GM23338 (cell line): ENCODE measurements at regions not wholly inside any gene's neighbourhood (a gene's known extent, or its start where the extent isn't known, plus 50 kb on each side); places are given as distances from the start of the nearest gene placed in this dataset.

Experiments
- ATAC-seq: fragments of 200-7000 bp; cut with Tn5 transposase; 3 replicates; pipeline ENCODE4 v1.9.1; 2020
- DNase-seq: peaks from one replicate; pipeline ENCODE4 v3.0.0-alpha.2; 2015; ENCODE audit warnings: low spot score
- H2AFZ ChIP-seq: fragments of 200-600 bp; sonication (generic); 2 replicates; pipeline ENCODE4 v1.8.0; 2016; ENCODE audit warnings: antibody characterized with exemption, mild to moderate bottlenecking, moderate library complexity
- H3F3A ChIP-seq: fragments of 200-600 bp; sonication (generic); replicated peaks from 2 replicates; pipeline ENCODE4 v1.8.0; 2017; ENCODE audit warnings: antibody characterized with exemption, mixed run types, low read depth
- H3K27ac ChIP-seq: fragments of 200-600 bp; sonication (generic); 2 replicates; pipeline ENCODE4 v1.6.1; 2016; ENCODE audit warnings: low read depth
- H3K27me3 ChIP-seq: fragments of 200-600 bp; sonication (generic); 2 replicates; pipeline ENCODE4 v1.8.0; 2016; ENCODE audit warnings: mild to moderate bottlenecking, mixed run types, moderate library complexity; ENCODE audit not compliant: insufficient read depth
- H3K36me3 ChIP-seq: fragments of 200-600 bp; sonication (generic); 2 replicates; pipeline ENCODE4 v1.8.0; 2016; ENCODE audit warnings: mild to moderate bottlenecking; ENCODE audit not compliant: insufficient read depth
- H3K4me1 ChIP-seq: fragments of 200-600 bp; sonication (generic); 2 replicates; pipeline ENCODE4 v1.8.0; 2016; ENCODE audit warnings: mild to moderate bottlenecking, moderate library complexity; ENCODE audit not compliant: insufficient read depth
- H3K4me2 ChIP-seq: fragments of 200-600 bp; sonication (generic); 2 replicates; pipeline ENCODE4 v1.7.1; 2017; ENCODE audit warnings: mixed run types
- H3K4me3 ChIP-seq: fragments of 200-600 bp; sonication (generic); 2 replicates; pipeline ENCODE4 v1.6.1; 2016; ENCODE audit warnings: mixed run types
- H3K79me2 ChIP-seq: fragments of 200-600 bp; sonication (generic); replicated peaks from 2 replicates; pipeline ENCODE4 v1.8.0; 2017; ENCODE audit warnings: mild to moderate bottlenecking; ENCODE audit not compliant: insufficient read depth
- H3K9me2 ChIP-seq: fragments of 200-600 bp; sonication (generic); 2 replicates; pipeline ENCODE4 v1.8.0; 2017; ENCODE audit not compliant: insufficient read depth
- H4K20me1 ChIP-seq: fragments of 200-600 bp; sonication (generic); replicated peaks from 2 replicates; pipeline ENCODE4 v1.8.0; 2017; ENCODE audit warnings: mild to moderate bottlenecking; ENCODE audit not compliant: insufficient read depth
- H3K27ac Mint-ChIP-seq: 2 replicates; pipeline ENCODE4 v1.8.0; 2020; ENCODE audit warnings: inconsistent platforms, mild to moderate bottlenecking, moderate library complexity, mixed read lengths
- H3K27me3 Mint-ChIP-seq: 3 replicates; pipeline ENCODE4 v1.8.0; 2022; ENCODE audit warnings: low read depth, mild to moderate bottlenecking, moderate library complexity, mixed read lengths, inconsistent platforms; ENCODE audit not compliant: insufficient read depth, poor library complexity
- H3K36me3 Mint-ChIP-seq: 3 replicates; pipeline ENCODE4 v1.8.0; 2021; ENCODE audit warnings: low read depth, mild to moderate bottlenecking, inconsistent platforms, moderate library complexity, mixed read lengths
- H3K4me1 Mint-ChIP-seq: 3 replicates; pipeline ENCODE4 v1.8.0; 2020; ENCODE audit warnings: mild to moderate bottlenecking, inconsistent platforms, mixed read lengths
- H3K4me3 Mint-ChIP-seq: 3 replicates; pipeline ENCODE4 v1.8.0; 2021; ENCODE audit warnings: moderate library complexity, mild to moderate bottlenecking, inconsistent platforms, mixed read lengths
- H3K9me3 Mint-ChIP-seq: 3 replicates; pipeline ENCODE4 v1.8.0; 2020; ENCODE audit warnings: moderate library complexity, mild to moderate bottlenecking, inconsistent platforms, mixed read lengths
- CREB1 ChIP-seq: fragments of 250-450 bp; sonication (Bioruptor Pico); IDR thresholded peaks from 2 replicates; pipeline ENCODE4 v1.5.0; 2020; ENCODE audit warnings: low read depth, mild to moderate bottlenecking, moderate library complexity
- CTCF ChIP-seq, 2 experiments: fragments of 200-600 bp in 1 of 2; sonication (generic) in 1 of 2; conservative IDR thresholded peaks; 2 replicates each; pipeline versions ENCODE4 v1.5.1 to v1.6.1; 2016 to 2017; ENCODE audit warnings: antibody characterized with exemption in 2 of 2, low read depth in 2 of 2, mild to moderate bottlenecking in 2 of 2, moderate library complexity in 1 of 2
- ETS1 ChIP-seq: IDR thresholded peaks from 2 replicates; pipeline ENCODE4 v1.6.1; 2016; ENCODE audit warnings: antibody characterized with exemption
- EZH2 ChIP-seq: fragments of 200-600 bp; sonication (generic); IDR thresholded peaks from one replicate; pipeline ENCODE4 v1.8.0; 2017; ENCODE audit warnings: antibody characterized with exemption, mild to moderate bottlenecking, low read depth; ENCODE audit not compliant: unreplicated experiment
- EZH2phosphoT487 ChIP-seq: fragments of 200-600 bp; sonication (generic); IDR thresholded peaks from one replicate; pipeline ENCODE4 v1.8.1; 2018; ENCODE audit warnings: antibody characterized with exemption; ENCODE audit not compliant: unreplicated experiment
- JUNB ChIP-seq: IDR thresholded peaks from one replicate; pipeline ENCODE4 v1.6.1; 2016; ENCODE audit warnings: antibody characterized with exemption; ENCODE audit not compliant: unreplicated experiment
- ZNF462 ChIP-seq: fragments of 250-450 bp; sonication (Bioruptor Pico); IDR thresholded peaks from 2 replicates; pipeline ENCODE4 v1.5.0; 2020; ENCODE audit warnings: mild to moderate bottlenecking, moderate library complexity

GRCh38 chr16:87182759-87183158, 134.4 kb downstream of the C16orf95 start (continued):
- TF ChIP-seq ZNF462 (CRISPR knock-in tag): no peak
- TF ChIP-seq ETS1: no peak
- no peak for TF ChIP-seq EZH2phosphoT487
- TF ChIP-seq JUNB: no peak
- no peak for TF ChIP-seq EZH2
- TF ChIP-seq CREB1 (CRISPR knock-in tag): no peak

GRCh38 chr16:87183647-87184046, 133.5 kb downstream of the C16orf95 start:
- Histone ChIP-seq H3K36me3 (no peaks in the 10 kb centered on the region), H4K20me1 (no peaks in the 10 kb centered on the region), H3K9me2 (no peaks in the 10 kb centered on the region), H3F3A (peaks cover 11% of the 10 kb centered on the region), H3K4me2 (no peak overlapping the region), H3K79me2 (no peaks in the 10 kb centered on the region), H3K27me3 (no peaks in the 10 kb centered on the region), H3K27ac (no peak overlapping the region), H3K4me1 (peaks cover 8% of the 10 kb centered on the region; the same call in 1 of the 2 replicates), H2AFZ (no peak overlapping the region), H3K4me3 (no peak overlapping the region)
- Mint-ChIP-seq H3K27me3 (peaks cover 23% of the 10 kb centered on the region), H3K4me1 (peaks cover 24% of the 10 kb centered on the region), H3K9me3 (peaks cover 23% of the 10 kb centered on the region), H3K27ac (no peak overlapping the region), H3K36me3 (peaks cover 7% of the 10 kb centered on the region; the same call in 2 of the 3 replicates), H3K4me3 (no peak overlapping the region)
- DNase-seq (no peak), ATAC-seq (no peak)
- peak in 1 of 2 experiments; percentile 42; a peak in 2 of 4 replicates for TF ChIP-seq CTCF (conservative IDR thresholded peaks at IDR 0.05; ENCODE audit: low read depth in 2 of 2)
- TF ChIP-seq JUNB: no peak
